Left lung (tissue), 4 donors: ENCODE measurements at regions not wholly inside any gene's neighbourhood (a gene's known extent, or its start where the extent isn't known, plus 50 kb on each side); places are given as distances from the start of the nearest gene placed in this dataset.

Experiments used
- ATAC-seq: fragments of 200-7000 bp; cut with Tn5 transposase; one replicate; pipeline ENCODE4 v1.9.1; 2020; ENCODE audit warnings: moderate library complexity
- DNase-seq, 4 donors: peaks; one replicate each; pipeline ENCODE4 v3.0.0-alpha.2; 2013 to 2020
- H3K27ac ChIP-seq, 2 donors: fragments of 200-600 bp; sonication (generic) in 1 of 2; one replicate each; pipeline versions ENCODE4 v1.5.0 to v1.8.0; 2020 to 2021
- H3K27me3 ChIP-seq, 2 donors: fragments of 200-600 bp; sonication (generic) in 1 of 2; one replicate each; pipeline versions ENCODE4 v1.5.0 to v1.8.0; 2020 to 2021
- H3K36me3 ChIP-seq, 2 donors: fragments of 200-600 bp; sonication (generic) in 1 of 2; one replicate each; pipeline versions ENCODE4 v1.5.0 to v1.8.0; 2020 to 2021
- H3K4me1 ChIP-seq, 2 donors: fragments of 200-600 bp; one replicate each; pipeline ENCODE4 v1.8.0; 2021
- H3K4me3 ChIP-seq, 2 donors: fragments of 200-600 bp; sonication (generic) in 1 of 2; one replicate each; pipeline versions ENCODE4 v1.5.0 to v1.8.0; 2020 to 2021; ENCODE audit warnings: mild to moderate bottlenecking in 1 of 2
- H3K9me3 ChIP-seq, 2 donors: fragments of 200-600 bp; sonication (generic) in 1 of 2; one replicate each; pipeline versions ENCODE4 v1.5.0 to v1.8.0; 2020 to 2021
- intact Hi-C, 2 donors: fragments of 100-400 bp; cut with DNase I; formaldehyde crosslinking; loops; one replicate each; pipeline versions ENCODE4 v1.11.2 to v1.14.2; 2022
- TF ChIP-seq, protein P1 (sequence below), 2 donors: fragments of 200-600 bp; sonication (generic) in 1 of 2; IDR thresholded peaks; one replicate each; pipeline versions ENCODE4 v1.5.0 to v1.8.0; 2021; ENCODE audit warnings: antibody characterized with exemption in 2 of 2
- donor health status: DM: no; HTN: yes; CAD: no.
- donor health status: DM: no; HTN: no; CAD: no.

DNA sequence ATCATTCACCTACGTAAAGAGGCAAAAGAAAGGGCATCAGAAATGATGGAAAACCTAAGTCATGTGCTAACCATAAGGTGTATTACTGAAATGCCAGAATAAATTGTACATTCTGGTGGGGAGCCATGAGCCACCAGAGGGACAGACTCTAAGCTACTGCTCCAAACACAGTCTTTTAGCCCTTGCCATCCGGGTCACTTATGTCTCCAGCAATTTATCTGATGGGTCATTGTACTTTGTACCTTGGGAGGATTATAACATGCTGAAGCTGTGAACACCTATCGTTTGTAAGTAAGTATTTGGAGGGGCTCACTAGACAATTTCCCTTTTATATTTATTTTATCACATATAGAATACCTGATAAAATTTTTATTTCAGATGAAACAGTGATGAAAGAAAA lies 495.1 kb downstream of the KIF4B start:
- ATAC-seq (no peak), DNase-seq (no peak)
- Histone ChIP-seq H3K27me3 (no peaks in the 10 kb centered on the region), H3K4me1 (no peaks in the 10 kb centered on the region), H3K4me3 (no peak overlapping the region), H3K9me3 (no peaks in the 10 kb centered on the region), H3K27ac (no peak overlapping the region), H3K36me3 (no peaks in the 10 kb centered on the region)
- intact Hi-C loops = no loop called here
- TF ChIP-seq, protein P1, sequence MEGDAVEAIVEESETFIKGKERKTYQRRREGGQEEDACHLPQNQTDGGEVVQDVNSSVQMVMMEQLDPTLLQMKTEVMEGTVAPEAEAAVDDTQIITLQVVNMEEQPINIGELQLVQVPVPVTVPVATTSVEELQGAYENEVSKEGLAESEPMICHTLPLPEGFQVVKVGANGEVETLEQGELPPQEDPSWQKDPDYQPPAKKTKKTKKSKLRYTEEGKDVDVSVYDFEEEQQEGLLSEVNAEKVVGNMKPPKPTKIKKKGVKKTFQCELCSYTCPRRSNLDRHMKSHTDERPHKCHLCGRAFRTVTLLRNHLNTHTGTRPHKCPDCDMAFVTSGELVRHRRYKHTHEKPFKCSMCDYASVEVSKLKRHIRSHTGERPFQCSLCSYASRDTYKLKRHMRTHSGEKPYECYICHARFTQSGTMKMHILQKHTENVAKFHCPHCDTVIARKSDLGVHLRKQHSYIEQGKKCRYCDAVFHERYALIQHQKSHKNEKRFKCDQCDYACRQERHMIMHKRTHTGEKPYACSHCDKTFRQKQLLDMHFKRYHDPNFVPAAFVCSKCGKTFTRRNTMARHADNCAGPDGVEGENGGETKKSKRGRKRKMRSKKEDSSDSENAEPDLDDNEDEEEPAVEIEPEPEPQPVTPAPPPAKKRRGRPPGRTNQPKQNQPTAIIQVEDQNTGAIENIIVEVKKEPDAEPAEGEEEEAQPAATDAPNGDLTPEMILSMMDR (IDR thresholded peaks at IDR 0.05) = no peak

DNA sequence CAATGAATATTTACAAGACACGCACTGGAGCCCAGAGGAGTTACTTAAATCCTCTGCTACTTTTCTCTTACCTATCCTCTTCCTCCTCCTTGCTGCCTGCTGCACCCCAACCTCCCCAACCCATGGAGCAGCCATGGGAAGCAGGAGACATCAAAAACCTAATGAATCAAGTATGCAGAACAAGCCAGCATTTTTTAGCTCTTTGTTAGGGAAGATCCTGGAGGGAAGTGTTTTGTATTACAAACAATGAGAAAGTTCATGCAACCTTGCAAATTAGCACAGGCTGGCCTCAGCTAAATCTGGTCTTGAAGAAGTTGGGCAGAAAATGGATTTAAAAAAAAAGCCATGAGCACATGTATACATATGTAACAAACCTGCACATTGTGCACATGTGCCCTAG lies 498.8 kb downstream of the KIF4B start:
- Histone ChIP-seq H3K27ac (no peak overlapping the region), H3K4me3 (no peak overlapping the region), H3K9me3 (no peaks in the 10 kb centered on the region), H3K27me3 (no peaks in the 10 kb centered on the region), H3K36me3 (no peaks in the 10 kb centered on the region), H3K4me1 (no peaks in the 10 kb centered on the region)
- intact Hi-C loops = no loop called here
- TF ChIP-seq, protein P1 (IDR thresholded peaks at IDR 0.05) = no peak
- no peak for DNase-seq
- no peak for ATAC-seq

DNA sequence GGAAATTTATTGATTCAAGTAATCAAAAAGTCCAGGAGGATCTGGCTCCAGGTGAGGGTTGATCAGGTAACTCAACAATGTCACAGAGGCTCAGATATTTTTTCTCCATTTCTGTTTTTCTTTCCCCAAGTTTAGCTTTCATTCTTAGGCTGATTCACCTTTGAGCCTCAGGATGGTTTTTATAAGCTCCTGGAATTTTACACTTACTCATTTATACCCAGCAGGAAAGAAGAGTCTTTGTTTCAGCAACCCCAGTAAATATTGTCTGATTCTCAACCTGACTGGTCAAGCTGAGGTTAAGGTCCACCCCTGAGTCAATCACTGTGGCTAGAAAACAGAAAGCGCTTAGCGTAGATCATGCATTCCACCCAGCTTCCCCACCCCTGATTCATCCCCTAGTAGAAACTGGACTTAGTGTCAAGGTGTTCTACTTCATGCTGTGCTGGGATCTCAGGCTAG lies 500.6 kb downstream of the KIF4B start:
- no peak overlapping the region for H3K27ac ChIP-seq
- no peak for ATAC-seq
- no peaks in the 10 kb centered on the region for H3K27me3 ChIP-seq
- TF ChIP-seq, protein P1 (IDR thresholded peaks at IDR 0.05) = no peak
- no peaks in the 10 kb centered on the region for H3K36me3 ChIP-seq
- no peak overlapping the region for H3K4me3 ChIP-seq
- no peaks in the 10 kb centered on the region for H3K4me1 ChIP-seq
- H3K9me3 ChIP-seq = no peaks in the 10 kb centered on the region
- no peak for DNase-seq
- intact Hi-C loops = no loop called here

DNA sequence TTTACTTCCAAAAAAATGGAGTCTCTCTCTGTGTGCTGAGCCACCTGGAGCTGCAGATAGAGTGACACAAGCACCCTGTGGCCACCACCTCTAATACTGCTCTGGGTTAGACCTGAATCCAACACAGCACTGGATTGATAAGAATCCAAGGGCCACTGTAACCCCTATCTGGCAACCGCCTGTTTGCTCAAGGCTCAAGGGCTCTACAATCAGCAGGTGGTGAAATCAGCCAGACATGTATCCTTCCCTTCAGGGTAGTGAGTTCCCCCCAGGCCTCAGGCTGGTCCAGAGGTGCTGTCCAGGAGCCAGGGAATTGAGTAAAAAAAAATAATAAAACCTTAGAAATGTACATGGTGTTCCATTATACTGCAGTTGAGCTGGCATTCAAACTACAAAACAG lies 509.0 kb downstream of the KIF4B start:
- Histone ChIP-seq H3K27me3 (no peaks in the 10 kb centered on the region), H3K27ac (no peak overlapping the region), H3K4me3 (no peak overlapping the region), H3K9me3 (no peaks in the 10 kb centered on the region), H3K4me1 (no peaks in the 10 kb centered on the region), H3K36me3 (no peaks in the 10 kb centered on the region)
- intact Hi-C loops = no loop called here
- DNase-seq (no peak), ATAC-seq (no peak)
- TF ChIP-seq, protein P1 (IDR thresholded peaks at IDR 0.05) = no peak

DNA sequence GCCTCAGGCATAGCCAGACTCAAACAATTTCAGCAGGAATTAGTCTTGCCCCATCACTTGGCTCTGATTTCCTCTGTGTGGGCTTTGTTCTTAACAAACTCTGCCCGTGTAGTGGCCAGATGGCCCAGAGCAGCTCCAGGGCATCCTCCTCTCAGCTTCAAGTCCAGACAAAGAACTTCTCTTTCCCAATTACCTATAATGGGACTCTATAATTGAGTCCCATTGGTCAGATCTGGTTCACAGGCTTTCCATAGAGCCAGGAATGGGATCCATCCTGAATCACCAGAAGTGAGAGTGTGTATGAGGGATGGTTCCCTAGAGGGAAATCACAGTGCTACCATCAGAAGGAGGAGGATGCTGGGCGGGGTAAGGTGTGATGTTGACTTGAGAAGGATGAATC lies 515.8 kb downstream of the KIF4B start:
- DNase-seq = no peak
- Histone ChIP-seq H3K27me3 (no peaks in the 10 kb centered on the region), H3K9me3 (no peaks in the 10 kb centered on the region), H3K36me3 (no peaks in the 10 kb centered on the region), H3K27ac (no peak overlapping the region), H3K4me1 (no peaks in the 10 kb centered on the region), H3K4me3 (no peak overlapping the region)
- no peak for ATAC-seq
- TF ChIP-seq, protein P1 (IDR thresholded peaks at IDR 0.05) = no peak
- intact Hi-C loops = no loop called here
